Stimulated activated CD4-positive, alpha-beta T cell treated with anti-CD3 and anti-CD28 coated beads, Interleukin-1b, Interleukin-23, amount 100 ng/mL, for 24 hours (primary cell): ENCODE measurements at regions not wholly inside any gene's neighbourhood (a gene's known extent, or its start where the extent isn't known, plus 50 kb on each side); places are given as distances from the start of the nearest gene placed in this dataset.
"Not testable (repeated sequence)": the region's sequence is repeated elsewhere in the genome, so short reads cannot be mapped to it uniquely, and the experiment has no call there.

Experiments used
- DNase-seq, 4 experiments: peaks; one replicate each; pipeline ENCODE4 v3.0.0-alpha.2; 2020; ENCODE audit warnings: low read depth in 4 of 4, low spot score in 1 of 4

GRCh38 chr4:15336410-15337167 lies 91.2 kb upstream of the C1QTNF7 start:
- no peak for DNase-seq

GRCh38 chr4:15337168-15337657 lies 90.6 kb upstream of the C1QTNF7 start:
- not testable (repeated sequence) for DNase-seq

GRCh38 chr4:15339737-15340136 lies 88.1 kb upstream of the C1QTNF7 start:
- DNase-seq, result no peak

DNA sequence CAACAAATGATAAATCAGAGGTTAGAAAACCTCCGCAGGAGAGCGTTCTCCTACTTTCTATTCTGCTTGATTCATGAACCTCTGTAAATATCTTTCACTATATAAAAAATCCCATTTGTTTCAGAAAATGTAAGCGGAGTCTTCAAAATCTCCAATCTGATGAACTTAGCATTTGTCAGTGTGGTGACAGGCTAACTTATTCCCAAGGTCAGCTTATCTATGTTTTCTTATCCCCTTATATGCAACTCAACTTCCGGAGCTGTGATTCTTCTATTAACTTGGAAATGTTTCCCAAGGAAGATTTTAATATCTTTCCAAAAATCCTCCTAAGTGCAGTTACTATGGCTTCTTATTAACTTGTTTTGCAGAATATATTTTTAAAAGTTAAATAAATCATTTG lies 87.5 kb upstream of the C1QTNF7 start:
- no peak for DNase-seq

- no peak for DNase-seq
Measured at GRCh38 chr4:15340902-15341732, 86.7 kb upstream of the C1QTNF7 start.

DNA sequence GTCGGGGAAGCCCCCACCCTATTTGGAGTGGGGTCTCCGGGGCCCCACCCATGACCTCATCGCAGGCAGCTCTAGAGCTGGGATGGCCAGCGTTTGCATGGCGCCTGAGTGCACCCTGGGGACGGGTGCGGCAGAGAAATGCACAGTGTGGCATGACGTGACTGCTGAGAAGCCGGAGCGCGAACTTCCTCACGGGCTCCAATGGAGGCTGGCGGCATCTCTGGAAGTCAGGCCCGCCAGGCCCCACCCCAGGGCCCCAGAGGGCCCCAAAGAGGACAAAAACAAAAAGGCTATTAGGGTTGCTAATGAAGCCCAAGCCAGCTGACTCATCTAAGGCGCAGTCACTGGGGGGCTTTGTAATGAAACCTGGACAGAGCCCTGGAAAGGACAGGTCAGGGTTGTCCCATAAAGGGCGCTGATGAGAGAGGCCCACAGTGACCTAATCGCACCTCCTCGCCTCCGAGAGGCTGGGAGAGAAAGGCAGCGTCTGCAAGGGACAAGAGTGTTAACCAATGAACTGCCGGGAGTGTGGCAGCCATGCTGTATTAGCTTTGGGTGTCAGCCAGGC lies 86.0 kb upstream of the C1QTNF7 start:
- DNase-seq, result no peak

- no peak for DNase-seq
Measured at GRCh38 chr4:15343000-15343399, 84.8 kb upstream of the C1QTNF7 start.

DNA sequence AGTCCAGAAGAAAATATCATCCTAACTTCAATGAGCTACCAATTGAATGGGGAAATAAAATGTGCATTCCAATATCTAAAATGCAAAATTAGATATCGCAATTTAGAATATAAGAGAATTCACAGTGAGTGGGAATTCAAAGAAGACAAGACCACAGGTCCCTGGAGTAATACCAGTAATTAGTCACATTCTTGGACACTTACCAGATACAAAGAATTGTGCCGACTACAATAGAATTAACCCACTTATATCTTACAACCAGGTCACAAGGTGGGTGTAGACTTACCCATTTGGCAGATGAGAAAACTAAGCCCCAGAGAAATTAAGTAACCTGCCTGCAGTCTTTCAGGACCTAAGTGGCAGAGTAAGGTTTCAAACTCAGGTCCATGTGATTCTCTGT lies 84.3 kb upstream of the C1QTNF7 start:
- DNase-seq, result no peak

DNA sequence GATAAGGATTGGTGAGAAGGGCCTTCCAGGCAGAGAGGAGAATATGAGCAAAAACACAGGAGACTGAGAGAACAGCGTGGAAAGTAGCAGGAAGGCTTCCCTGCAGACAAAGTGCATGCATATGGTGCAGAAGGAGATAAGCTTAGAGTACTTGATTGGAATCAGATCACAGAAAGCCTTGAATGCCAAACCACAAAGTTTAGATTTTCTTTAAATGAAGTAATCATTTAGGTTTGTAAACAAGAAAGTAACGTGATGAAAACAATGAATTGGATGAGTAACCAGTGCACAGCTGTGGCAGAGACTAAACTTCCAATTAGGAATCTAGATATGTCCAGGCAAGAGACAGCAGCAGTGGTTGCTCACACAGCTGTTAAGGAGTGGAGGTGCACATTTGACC lies 83.8 kb upstream of the C1QTNF7 start:
- no peak for DNase-seq

DNA sequence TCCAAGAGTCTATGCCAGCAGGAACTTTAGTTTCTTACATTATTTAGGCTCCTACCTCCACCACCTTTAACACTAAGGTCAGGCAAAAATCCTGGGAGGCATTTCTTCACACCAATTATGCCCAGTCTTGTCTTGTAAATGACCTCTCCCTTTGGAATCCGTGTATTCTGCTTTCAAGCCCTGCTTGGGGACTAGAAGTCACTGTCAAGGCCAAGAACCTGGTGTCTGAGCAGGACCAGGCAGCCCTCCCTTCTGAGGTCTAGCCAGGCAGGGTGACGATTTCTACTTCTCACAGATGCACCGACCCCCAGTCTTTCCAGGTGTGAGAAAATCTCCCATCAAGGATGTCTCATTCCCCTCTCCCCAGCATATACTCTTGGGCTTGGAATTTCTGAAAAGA lies 82.7 kb upstream of the C1QTNF7 start:
- DNase-seq, result no peak

DNA sequence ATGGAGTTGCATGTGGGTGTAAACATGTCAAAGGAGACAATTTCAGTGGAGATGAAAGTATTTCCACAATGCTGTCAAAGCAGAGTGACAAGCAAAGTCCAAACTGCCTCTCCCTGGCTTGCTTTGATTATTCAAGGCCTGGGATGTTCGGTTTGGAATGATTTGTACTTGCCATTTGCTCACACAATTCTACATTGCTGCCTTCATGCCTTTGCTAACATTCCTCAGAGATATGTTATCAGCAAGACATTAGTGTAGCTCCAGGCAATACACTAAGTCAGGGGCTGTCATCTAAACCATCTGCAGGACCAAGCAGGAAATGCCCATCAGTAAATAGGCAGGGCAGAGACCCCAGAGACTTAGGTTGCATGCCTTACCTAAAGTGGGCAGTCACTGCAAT lies 79.6 kb upstream of the C1QTNF7 start:
- DNase-seq, result no peak

- DNase-seq, result no peak
Measured at GRCh38 chr4:15348695-15349094, 79.1 kb upstream of the C1QTNF7 start.

GRCh38 chr4:15349531-15349935 lies 78.3 kb upstream of the C1QTNF7 start:
- no peak for DNase-seq

GRCh38 chr4:15349965-15350364 lies 77.9 kb upstream of the C1QTNF7 start:
- no peak for DNase-seq

DNA sequence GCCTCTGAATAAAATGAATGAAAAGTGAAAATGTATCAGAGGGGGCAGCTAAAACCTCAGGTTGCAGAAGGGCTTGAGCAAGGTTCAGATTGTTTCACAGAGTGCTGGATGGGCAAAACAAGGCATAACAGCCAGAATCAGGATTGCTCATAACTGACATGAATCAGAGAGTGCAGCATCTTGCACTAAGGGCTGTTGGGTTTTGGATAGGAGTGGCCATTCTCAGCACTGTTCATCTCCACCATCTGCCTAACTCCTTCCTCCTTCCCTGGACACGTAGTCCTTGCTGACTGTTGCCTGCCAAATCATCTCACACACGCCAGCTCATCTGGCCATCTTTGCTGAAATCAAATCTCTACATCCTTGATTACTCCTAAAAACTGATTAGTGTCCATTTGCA lies 75.3 kb upstream of the C1QTNF7 start:
- no peak for DNase-seq

- no peak for DNase-seq
Measured at GRCh38 chr4:15353207-15353606, 74.6 kb upstream of the C1QTNF7 start.

DNA sequence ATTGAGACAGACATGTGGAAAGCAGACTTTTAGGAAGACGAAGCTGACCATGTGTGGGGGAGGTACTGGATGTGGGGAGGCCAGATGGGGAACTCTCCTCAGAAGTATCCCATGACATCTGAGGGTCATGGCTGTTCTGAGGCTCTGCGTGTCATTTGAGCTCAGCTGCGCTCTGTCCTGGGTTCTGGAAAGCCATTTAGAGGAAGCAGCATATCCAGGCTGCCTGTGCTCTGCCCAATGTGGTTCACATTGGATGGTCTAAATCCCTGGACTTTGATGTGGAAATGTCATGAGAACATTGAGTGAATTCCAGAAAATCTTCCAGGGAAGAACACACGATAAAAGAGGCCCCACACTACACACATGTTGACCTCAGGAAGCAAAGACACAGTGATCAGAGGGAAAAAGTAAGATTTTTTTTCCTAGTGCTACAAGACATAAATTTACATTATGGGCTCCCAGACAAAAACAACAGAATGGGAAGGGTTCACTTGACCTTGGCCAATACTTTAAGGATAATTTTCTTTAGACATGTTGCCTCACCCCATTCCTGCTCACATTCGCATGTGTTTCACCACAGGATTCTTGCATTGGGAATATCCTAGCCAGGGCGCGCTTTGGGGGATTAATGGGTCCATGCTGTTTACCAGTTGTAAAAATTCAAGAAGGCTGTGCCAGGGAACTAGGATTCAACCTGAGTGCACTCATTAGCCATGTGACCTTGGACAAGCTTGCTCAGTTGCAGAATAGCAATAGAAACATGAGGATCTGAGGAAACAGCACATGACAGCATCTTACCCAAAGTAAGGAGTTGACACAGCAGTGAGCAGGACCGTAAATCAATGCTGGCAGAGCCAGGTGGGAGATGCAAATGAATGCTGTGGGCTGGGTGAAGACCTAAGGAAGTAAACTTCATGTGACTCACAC lies 73.2 kb upstream of the C1QTNF7 start:
- no peak for DNase-seq

- no peak for DNase-seq
Measured at GRCh38 chr4:15361529-15361928, 66.3 kb upstream of the C1QTNF7 start.

DNA sequence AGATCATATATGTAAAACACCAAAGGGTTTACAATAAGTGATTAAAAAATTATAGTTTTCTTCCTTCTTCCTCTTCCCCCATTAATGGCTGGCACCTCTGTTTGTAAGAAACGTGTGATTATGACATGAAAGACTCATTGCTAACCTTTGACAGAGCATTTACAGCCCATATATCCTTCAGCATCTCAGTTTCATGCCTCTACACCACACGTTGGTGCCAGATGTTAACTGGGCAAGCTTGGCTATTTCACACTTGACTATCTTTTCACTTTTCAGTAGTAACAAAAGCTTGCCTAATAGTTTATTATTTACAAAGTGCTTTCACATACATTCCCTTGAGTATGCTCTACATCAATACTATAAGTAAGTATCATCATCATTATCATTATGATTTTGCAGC lies 65.3 kb upstream of the C1QTNF7 start:
- no peak for DNase-seq

- no peak for DNase-seq
Measured at GRCh38 chr4:15364183-15364582, 63.6 kb upstream of the C1QTNF7 start.

GRCh38 chr4:15365641-15366040 lies 62.2 kb upstream of the C1QTNF7 start:
- DNase-seq, result no peak
